ENCODE measurements at regions not wholly inside any gene's neighbourhood (a gene's known extent, or its start where the extent isn't known, plus 50 kb on each side); places are given as distances from the start of the nearest gene placed in this dataset.

DNA sequence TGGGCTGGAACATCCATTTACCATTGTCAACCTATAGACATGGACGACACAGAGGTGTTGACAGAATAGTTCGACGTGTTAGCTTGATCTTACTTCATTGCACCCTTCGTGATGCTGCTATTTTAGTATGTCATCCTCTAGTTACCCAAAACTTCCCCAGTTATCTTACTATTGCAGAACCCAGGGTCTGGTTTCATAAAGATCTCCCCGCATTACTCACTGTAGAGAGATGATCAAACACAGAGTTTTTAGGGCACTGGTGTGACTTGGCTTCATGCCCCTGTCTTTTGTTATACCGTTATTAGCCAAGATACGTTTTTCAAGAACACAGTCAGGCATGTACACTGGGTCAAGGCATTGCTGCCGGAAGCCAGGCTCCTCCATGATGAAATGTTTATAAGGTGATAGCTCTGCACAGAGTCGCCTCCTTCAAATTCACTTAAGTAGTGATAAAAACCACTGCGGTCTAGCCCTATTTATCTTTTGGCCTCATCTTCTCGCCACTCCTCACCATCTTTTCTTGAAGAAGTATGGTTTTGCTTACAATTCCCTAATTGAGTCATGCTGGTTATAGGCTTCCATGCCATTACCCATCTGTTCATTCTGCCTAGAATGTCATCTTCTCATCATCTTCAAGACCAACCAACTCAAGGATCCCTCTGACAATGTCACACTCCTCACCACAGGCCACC, 1127.9 kb downstream of the VRK1 start:
- no peaks in the 10 kb centered on the region for H3K27me3 ChIP-seq (ENCODE audit: control insufficient read depth, insufficient read depth, low read length)
- no TSS peak for BruUV-seq (replicated peaks)
- no peak overlapping the region for H2BK15ac ChIP-seq (ENCODE audit: low read depth, low read length)
- no peaks in the 10 kb centered on the region for H3K36me3 ChIP-seq (ENCODE audit: control insufficient read depth, insufficient read depth, low read length)
- WGBS, 2 experiments (ENCODE audit: extremely low coverage in 2 of 2, insufficient read length in 1 of 2) = 53% methylated on average over 3 of the region's 11 CpGs; no CpG with 5 or more reads in 1 of the 2 experiments
- dilution Hi-C loops (cut with HindIII; ENCODE audit: low sequenced_read_pairs, unreplicated experiment) (no loop called here), intact Hi-C loops (cut with micrococcal nuclease) (no loop called here), in situ Hi-C loops (cut with MboI; ENCODE audit: low sequenced_read_pairs) (no loop called here)
- no peak overlapping the region for H3K4me3 ChIP-seq (ENCODE audit: insufficient read depth, low read depth, low read length)
- H3K4me2 ChIP-seq (ENCODE audit: low read depth, low read length) = no peak overlapping the region
- peaks cover 23% of the 10 kb centered on the region for H3K9me3 ChIP-seq (ENCODE audit: control insufficient read depth, insufficient read depth, low read length)
- H2AK5ac ChIP-seq (ENCODE audit: low read depth, low read length) = no peak overlapping the region
- ChIA-PET CTCF (no interaction called here), POLR2A (ENCODE audit: unreplicated experiment) (no interaction called here)
- H3K14ac ChIP-seq (replicated peaks; ENCODE audit: low read depth, low read length) = no peak overlapping the region
- no peak overlapping the region for H2AFZ ChIP-seq (replicated peaks; ENCODE audit: low read length, poor library complexity)
- DNase-seq (no peak), ATAC-seq (ENCODE audit: low read depth) (no peak)
- H2BK20ac ChIP-seq (ENCODE audit: low read depth, low read length) = no peak overlapping the region
- no peak overlapping the region for H2BK120ac ChIP-seq (ENCODE audit: low read depth, low read length)
- no peak for TF ChIP-seq ELK1 (IDR thresholded peaks at IDR 0.05; ENCODE audit: borderline replicate concordance, low read depth, low read length)
- TF ChIP-seq NFE2L2 (IDR thresholded peaks at IDR 0.05; ENCODE audit: low read depth, low read length) = no peak
- TF ChIP-seq USF2 (IDR thresholded peaks at IDR 0.05; ENCODE audit: low read depth, low read length) = no peak
- TF ChIP-seq SMC3 (IDR thresholded peaks at IDR 0.05; ENCODE audit: low read depth, low read length) = no peak
- TF ChIP-seq CTCF (conservative IDR thresholded peaks at IDR 0.05; ENCODE audit: low read depth, low read length) = no peak
- TF ChIP-seq RCOR1 (IDR thresholded peaks at IDR 0.05; ENCODE audit: insufficient replicate concordance, low read length) = no peak
- no peak for TF ChIP-seq MXI1 (IDR thresholded peaks at IDR 0.05; ENCODE audit: borderline replicate concordance, low read depth, low read length)
- TF ChIP-seq RAD21 (IDR thresholded peaks at IDR 0.05; ENCODE audit: low read length) = no peak
- no peak for TF ChIP-seq RFX5 (IDR thresholded peaks at IDR 0.05; ENCODE audit: low read depth, low read length)
- TF ChIP-seq CHD1 (IDR thresholded peaks at IDR 0.05; ENCODE audit: low read depth, low read length) = no peak
- TF ChIP-seq MAZ (IDR thresholded peaks at IDR 0.05; ENCODE audit: borderline replicate concordance, low read depth, low read length) = no peak
- TF ChIP-seq BHLHE40 (IDR thresholded peaks at IDR 0.05; ENCODE audit: low read depth, low read length) = no peak
- TF ChIP-seq MAFK (IDR thresholded peaks at IDR 0.05; ENCODE audit: low read depth, low read length) = no peak
- TF ChIP-seq FOS (IDR thresholded peaks at IDR 0.05; ENCODE audit: low read depth, low read length) = no peak
- no peak for TF ChIP-seq POLR2A (IDR thresholded peaks at IDR 0.05; ENCODE audit: low read depth, low read length)
- TF ChIP-seq CEBPB (IDR thresholded peaks at IDR 0.05; ENCODE audit: low read depth, low read length) = no peak
- no peaks in the 10 kb centered on the region for H3K79me1 ChIP-seq (ENCODE audit: low read depth in 1 of 2, low read length in 2 of 2)
- no peak overlapping the region for H3K27ac ChIP-seq (ENCODE audit: insufficient read depth, low read length)
- no peak overlapping the region for H3K4ac ChIP-seq (ENCODE audit: low read depth, low read length)
- H4K91ac ChIP-seq (ENCODE audit: insufficient read depth, low read depth, low read length) = no peak overlapping the region
- no peak overlapping the region for H4K8ac ChIP-seq (ENCODE audit: low read depth in 2 of 2, low read length in 2 of 2)
- H4K5ac ChIP-seq (ENCODE audit: low read depth, low read length) = no peak overlapping the region
- no peak overlapping the region for H2BK5ac ChIP-seq (ENCODE audit: low read depth, low read length, poor library complexity, severe bottlenecking)
- H4K20me1 ChIP-seq (ENCODE audit: insufficient read depth, low read length) = no peaks in the 10 kb centered on the region
- no peaks in the 10 kb centered on the region for H3K4me1 ChIP-seq (ENCODE audit: control insufficient read depth, insufficient read depth, low read length)
- H3K23ac ChIP-seq (ENCODE audit: low read depth, low read length) = no peak overlapping the region
- no peaks in the 10 kb centered on the region for H3K9me1 ChIP-seq (ENCODE audit: insufficient read depth, low read length)
- H3K18ac ChIP-seq (ENCODE audit: low read depth, low read length) = no peak overlapping the region
- no peak overlapping the region for H2AK9ac ChIP-seq (replicated peaks; ENCODE audit: low read depth, low read length, poor library complexity)
- H3K56ac ChIP-seq (ENCODE audit: extremely low read depth, insufficient read depth, low read length) = no peak overlapping the region
- no peak overlapping the region for H3K9ac ChIP-seq (ENCODE audit: low read depth, low read length)

All from IMR-90 (cell line).